ENCODE measurements at regions not wholly inside any gene's neighbourhood (a gene's known extent, or its start where the extent isn't known, plus 50 kb on each side); places are given as distances from the start of the nearest gene placed in this dataset.

- TF ChIP-seq CTCF (IDR thresholded peaks at IDR 0.05): no peak
- Mint-ChIP-seq H3K36me3 (ENCODE audit: low read depth) (no peaks in the 10 kb centered on the region), H3K9me3 (ENCODE audit: low read depth) (no peaks in the 10 kb centered on the region), H3K27ac (ENCODE audit: unreplicated experiment) (no peak overlapping the region), H3K27me3 (ENCODE audit: low read depth) (peaks cover 25% of the 10 kb centered on the region), H3K4me3 (ENCODE audit: unreplicated experiment) (no peak overlapping the region), H3K4me1 (ENCODE audit: low read depth) (no peaks in the 10 kb centered on the region)
- DNase-seq (ENCODE audit: low spot score): no peak
Observed at GRCh38 chr4:81528979-81529378, 57.3 kb upstream of the RASGEF1B start.

GRCh38 chr4:81528200-81528599 lies 56.5 kb upstream of the RASGEF1B start:
- H3K4me1 Mint-ChIP-seq (ENCODE audit: low read depth): no peaks in the 10 kb centered on the region
- no peak for TF ChIP-seq CTCF (IDR thresholded peaks at IDR 0.05)
- H3K27ac Mint-ChIP-seq (ENCODE audit: unreplicated experiment): no peak overlapping the region
- peaks cover 25% of the 10 kb centered on the region for H3K27me3 Mint-ChIP-seq (ENCODE audit: low read depth)
- H3K36me3 Mint-ChIP-seq (ENCODE audit: low read depth): no peaks in the 10 kb centered on the region
- no peak for DNase-seq (ENCODE audit: low spot score)
- H3K9me3 Mint-ChIP-seq (ENCODE audit: low read depth): no peaks in the 10 kb centered on the region
- no peak overlapping the region for H3K4me3 Mint-ChIP-seq (ENCODE audit: unreplicated experiment)

- no peak overlapping the region for H3K4me3 Mint-ChIP-seq (ENCODE audit: unreplicated experiment)
- DNase-seq (ENCODE audit: low spot score): no peak
- H3K27me3 Mint-ChIP-seq (ENCODE audit: low read depth): peaks cover 27% of the 10 kb centered on the region
- no peaks in the 10 kb centered on the region for H3K9me3 Mint-ChIP-seq (ENCODE audit: low read depth)
- H3K27ac Mint-ChIP-seq (ENCODE audit: unreplicated experiment): no peak overlapping the region
- no peaks in the 10 kb centered on the region for H3K36me3 Mint-ChIP-seq (ENCODE audit: low read depth)
- no peaks in the 10 kb centered on the region for H3K4me1 Mint-ChIP-seq (ENCODE audit: low read depth)
- TF ChIP-seq CTCF (IDR thresholded peaks at IDR 0.05): no peak
Observed at GRCh38 chr4:81527709-81528108, 56.0 kb upstream of the RASGEF1B start.

GRCh38 chr4:81527115-81527514 lies 55.4 kb upstream of the RASGEF1B start:
- H3K27me3 Mint-ChIP-seq (ENCODE audit: low read depth): peaks cover 31% of the 10 kb centered on the region
- no peaks in the 10 kb centered on the region for H3K9me3 Mint-ChIP-seq (ENCODE audit: low read depth)
- no peaks in the 10 kb centered on the region for H3K4me1 Mint-ChIP-seq (ENCODE audit: low read depth)
- TF ChIP-seq CTCF (IDR thresholded peaks at IDR 0.05): no peak
- no peak overlapping the region for H3K27ac Mint-ChIP-seq (ENCODE audit: unreplicated experiment)
- no peak overlapping the region for H3K4me3 Mint-ChIP-seq (ENCODE audit: unreplicated experiment)
- no peak for DNase-seq (ENCODE audit: low spot score)
- no peaks in the 10 kb centered on the region for H3K36me3 Mint-ChIP-seq (ENCODE audit: low read depth)

GRCh38 chr4:81526706-81527105 lies 55.0 kb upstream of the RASGEF1B start:
- H3K9me3 Mint-ChIP-seq (ENCODE audit: low read depth): no peaks in the 10 kb centered on the region
- H3K27me3 Mint-ChIP-seq (ENCODE audit: low read depth): peaks cover 31% of the 10 kb centered on the region
- H3K36me3 Mint-ChIP-seq (ENCODE audit: low read depth): no peaks in the 10 kb centered on the region
- TF ChIP-seq CTCF (IDR thresholded peaks at IDR 0.05): no peak
- H3K27ac Mint-ChIP-seq (ENCODE audit: unreplicated experiment): no peak overlapping the region
- no peaks in the 10 kb centered on the region for H3K4me1 Mint-ChIP-seq (ENCODE audit: low read depth)
- DNase-seq (ENCODE audit: low spot score): no peak
- H3K4me3 Mint-ChIP-seq (ENCODE audit: unreplicated experiment): no peak overlapping the region

All from chondrocyte (in vitro differentiated cells).